CD4-positive, alpha-beta T cell treated with Interleukin-6 at 100 ng/mL for 8 hours (primary cell): ENCODE measurements at regions not wholly inside any gene's neighbourhood (a gene's known extent, or its start where the extent isn't known, plus 50 kb on each side); places are given as distances from the start of the nearest gene placed in this dataset.
"Not testable (repeated sequence)": the region's sequence is repeated elsewhere in the genome, so short reads cannot be mapped to it uniquely, and the experiment has no call there.

Experiments used
- DNase-seq: peaks from one replicate; pipeline ENCODE4 v3.0.0-alpha.2; 2020; ENCODE audit warnings: mixed read lengths, low spot score

- not testable (repeated sequence) for DNase-seq
Observed at GRCh38 chr4:8972635-8973034, 101.0 kb upstream of the HMX1 start.

- not testable (repeated sequence) for DNase-seq
Observed at GRCh38 chr4:8965896-8966295, 94.3 kb upstream of the HMX1 start.

GRCh38 chr4:8964201-8964788 is 92.7 kb upstream of the HMX1 start:
- not testable (repeated sequence) for DNase-seq

- not testable (repeated sequence) for DNase-seq
Observed at GRCh38 chr4:8963533-8963932, 91.9 kb upstream of the HMX1 start.

GRCh38 chr4:8961343-8961742 is 89.7 kb upstream of the HMX1 start:
- not testable (repeated sequence) for DNase-seq

GRCh38 chr4:8959471-8959870 is 87.8 kb upstream of the HMX1 start:
- DNase-seq, result not testable (repeated sequence)

GRCh38 chr4:8954001-8954400 is 82.4 kb upstream of the HMX1 start:
- DNase-seq, result not testable (repeated sequence)

- not testable (repeated sequence) for DNase-seq
Observed at GRCh38 chr4:8952791-8953190, 81.2 kb upstream of the HMX1 start.

GRCh38 chr4:8952109-8952508 is 80.5 kb upstream of the HMX1 start:
- not testable (repeated sequence) for DNase-seq

GRCh38 chr4:8945506-8945905 is 73.9 kb upstream of the HMX1 start:
- not testable (repeated sequence) for DNase-seq

GRCh38 chr4:8943367-8943766 is 71.7 kb upstream of the HMX1 start:
- DNase-seq, result not testable (repeated sequence)

- not testable (repeated sequence) for DNase-seq
Observed at GRCh38 chr4:8942088-8942487, 70.4 kb upstream of the HMX1 start.

GRCh38 chr4:8941492-8941805 is 69.8 kb upstream of the HMX1 start:
- DNase-seq, result not testable (repeated sequence)

- DNase-seq, result no peak
Observed at GRCh38 chr4:8940792-8941491, 69.3 kb upstream of the HMX1 start.

GRCh38 chr4:8939840-8940742 is 68.5 kb upstream of the HMX1 start:
- DNase-seq, result no peak

GRCh38 chr4:8939160-8939839 is 67.7 kb upstream of the HMX1 start:
- DNase-seq, result no peak

GRCh38 chr4:8938623-8939022 is 67.0 kb upstream of the HMX1 start:
- DNase-seq, result no peak

- DNase-seq, result no peak
Observed at GRCh38 chr4:8938137-8938536, 66.5 kb upstream of the HMX1 start.

GRCh38 chr4:8932884-8933283 is 61.2 kb upstream of the HMX1 start:
- no peak for DNase-seq

- DNase-seq, result no peak
Observed at GRCh38 chr4:8928074-8928473, 56.4 kb upstream of the HMX1 start.

- DNase-seq, result no peak
Observed at GRCh38 chr4:8922481-8922880, 50.8 kb upstream of the HMX1 start.

- no peak for DNase-seq
Observed at GRCh38 chr4:8921465-8921864, 49.8 kb upstream of the HMX1 start.
